NCI-H1436 (cell line): ENCODE measurements at regions not wholly inside any gene's neighbourhood (a gene's known extent, or its start where the extent isn't known, plus 50 kb on each side); places are given as distances from the start of the nearest gene placed in this dataset.

Experiments used
- DNase-seq: peaks from one replicate; lab custom pipeline; 2025; lab: John Stamatoyannopoulos, UW

DNA sequence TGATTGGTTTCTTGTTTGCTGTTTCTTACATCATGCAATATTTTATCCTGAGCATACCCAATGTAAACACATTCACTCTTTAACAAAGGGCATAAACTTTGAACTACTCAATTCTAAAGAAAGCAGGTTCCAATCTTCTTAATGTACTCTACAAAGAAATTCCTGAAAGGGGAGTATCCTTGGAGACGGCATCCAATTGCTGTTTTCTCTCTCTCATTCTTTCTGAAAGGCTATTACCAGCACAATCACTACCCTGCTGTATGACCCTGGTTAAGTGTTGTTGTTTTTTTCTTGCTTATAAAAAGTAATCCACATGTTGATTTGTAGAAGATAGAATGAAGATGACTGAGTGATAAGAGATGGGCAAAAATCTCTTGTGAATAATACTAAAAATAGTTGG lies 176.0 kb downstream of the ZNF365 start:
- DNase-seq, result no peak

- DNase-seq, result no peak
Observed at GRCh38 chr10:62554632-62555199, 180.5 kb downstream of the ZNF365 start.

- DNase-seq, result no peak
Observed at GRCh38 chr10:62559481-62560200, 185.5 kb downstream of the ZNF365 start.

GRCh38 chr10:62560201-62560819 lies 186.1 kb downstream of the ZNF365 start:
- no peak for DNase-seq

GRCh38 chr10:62561151-62561550 lies 187.0 kb downstream of the ZNF365 start:
- DNase-seq, result no peak

GRCh38 chr10:62562101-62562500 lies 187.9 kb downstream of the ZNF365 start:
- no peak for DNase-seq

DNA sequence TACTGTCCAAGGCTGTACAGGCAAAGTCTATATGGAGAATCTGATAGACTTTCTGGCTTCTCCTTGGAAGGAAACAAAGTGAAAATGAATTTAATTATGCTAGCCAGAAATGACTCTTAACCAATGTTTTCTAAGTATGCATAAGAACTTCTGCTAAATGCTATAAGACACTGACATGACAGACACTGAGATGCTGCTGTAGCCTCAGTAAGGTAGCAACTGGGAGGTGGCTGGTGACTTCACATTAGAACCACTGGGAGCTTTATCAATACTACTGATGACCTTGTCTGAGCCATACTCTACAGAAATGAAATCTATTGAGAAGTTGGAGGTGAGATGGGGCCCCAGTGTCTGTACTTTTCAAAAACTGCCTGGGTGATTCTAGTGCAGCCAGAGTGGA lies 188.6 kb downstream of the ZNF365 start:
- DNase-seq, result no peak

- no peak for DNase-seq
Observed at GRCh38 chr10:62573929-62574328, 199.8 kb downstream of the ZNF365 start.

DNA sequence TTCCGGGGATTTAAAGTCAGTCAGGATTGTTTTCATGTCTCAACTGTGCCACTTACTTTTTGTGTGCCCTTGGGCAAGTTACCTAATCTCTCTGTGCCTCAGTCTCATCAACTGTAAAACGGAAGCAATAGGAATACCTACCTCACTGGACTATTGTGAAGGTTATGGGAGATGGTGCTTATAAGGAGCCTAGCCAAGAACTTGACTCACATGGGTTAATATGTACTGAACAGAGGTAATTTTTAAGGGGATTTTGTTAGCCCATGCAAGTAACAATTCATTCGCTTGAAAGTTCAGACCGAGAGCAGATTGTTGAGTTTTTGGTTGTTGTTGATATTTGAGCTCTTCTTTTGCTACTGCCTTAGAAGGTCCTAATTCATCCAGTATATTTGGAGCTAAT lies 202.9 kb downstream of the ZNF365 start:
- no peak for DNase-seq

DNA sequence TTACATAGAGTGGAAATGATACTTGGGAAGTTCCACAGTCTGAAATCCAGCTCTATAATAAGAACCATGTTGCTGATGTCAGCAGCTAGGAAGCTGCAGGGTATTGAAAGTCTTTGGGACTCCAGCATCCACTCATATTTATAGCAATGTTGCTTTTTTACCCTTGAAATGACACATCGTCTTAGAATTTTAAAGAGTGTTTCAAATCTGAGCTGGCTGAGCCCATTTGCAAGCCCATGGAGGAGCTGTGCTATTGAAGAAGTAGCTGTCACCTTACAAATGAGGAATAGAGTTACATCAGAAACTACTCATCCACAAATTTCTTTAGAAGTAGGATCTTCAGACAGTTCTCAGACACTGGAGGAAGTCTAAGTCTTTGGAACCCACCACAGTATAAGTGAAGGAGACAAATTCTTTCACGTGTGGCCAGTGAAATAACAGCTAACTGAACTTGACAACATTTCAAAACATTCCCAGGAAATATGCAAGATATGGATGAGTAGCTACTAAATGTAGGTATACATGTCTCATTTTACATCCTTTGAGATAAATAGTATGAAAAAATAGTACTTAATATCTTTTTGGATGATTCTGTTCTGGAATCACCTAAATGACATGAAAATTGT lies 203.6 kb downstream of the ZNF365 start:
- no peak for DNase-seq

DNA sequence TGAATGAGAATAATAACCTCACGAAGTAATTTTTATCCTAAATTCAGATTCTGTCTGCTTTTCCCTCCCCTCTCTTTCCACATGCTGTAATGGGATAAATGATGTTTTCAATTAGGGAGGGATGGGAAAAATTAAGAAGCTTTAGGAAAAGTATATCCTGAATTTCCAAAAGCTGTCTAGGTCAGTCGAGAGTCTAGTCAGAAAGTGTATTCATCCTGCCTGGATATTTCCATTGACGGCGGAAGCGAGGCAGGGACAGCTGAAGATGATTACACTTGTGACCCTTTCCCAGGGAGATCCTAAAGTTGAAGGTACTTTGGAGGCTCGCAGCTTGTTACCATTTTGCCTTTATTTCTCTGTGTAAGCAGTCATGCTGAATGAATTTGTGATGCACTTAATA lies 204.1 kb downstream of the ZNF365 start:
- DNase-seq, result no peak

DNA sequence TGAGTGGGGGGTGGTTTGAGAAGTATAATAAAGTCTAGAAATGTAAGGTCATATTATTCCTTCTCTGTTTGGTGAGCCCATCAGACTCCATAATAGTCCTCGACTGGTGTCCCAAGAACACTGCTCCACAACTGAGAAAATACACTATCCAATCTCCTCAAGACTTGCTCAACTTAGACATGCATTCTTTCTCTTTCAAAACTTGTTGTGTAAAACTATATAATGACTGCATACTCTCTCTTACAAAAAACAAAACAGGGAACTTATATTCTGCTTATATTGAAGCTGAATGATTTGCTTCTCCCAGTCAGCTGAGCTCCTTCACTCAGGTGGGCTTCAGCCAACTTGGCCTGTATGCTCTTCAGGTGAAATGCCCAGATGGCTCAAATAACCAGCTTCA lies 204.7 kb downstream of the ZNF365 start:
- DNase-seq, result no peak

GRCh38 chr10:62580396-62580795 lies 206.2 kb downstream of the ZNF365 start:
- DNase-seq, result no peak

GRCh38 chr10:62581351-62581750 lies 207.2 kb downstream of the ZNF365 start:
- no peak for DNase-seq

- DNase-seq, result no peak
Observed at GRCh38 chr10:62582101-62582705, 208.0 kb downstream of the ZNF365 start.

DNA sequence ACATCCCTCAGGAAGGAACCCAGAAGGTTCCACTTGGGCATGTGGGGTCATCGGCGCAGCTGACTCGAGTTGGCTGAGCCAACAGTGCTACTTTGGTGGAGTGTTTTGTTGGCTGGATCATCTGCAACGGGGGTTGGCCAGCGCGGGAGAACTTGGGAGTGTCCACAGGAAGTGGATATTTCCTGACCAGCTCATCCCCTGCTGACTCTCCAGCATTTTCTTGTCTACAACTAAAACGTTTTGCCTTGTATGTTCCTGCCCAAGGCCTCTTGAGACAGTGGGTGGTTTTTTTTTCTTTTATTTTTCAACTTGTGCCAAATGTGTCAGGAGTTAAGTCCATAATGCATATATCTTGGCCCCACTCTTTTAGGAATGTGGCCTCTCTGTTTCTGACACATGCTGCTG lies 208.6 kb downstream of the ZNF365 start:
- DNase-seq, result no peak

GRCh38 chr10:62583876-62584615 lies 209.9 kb downstream of the ZNF365 start:
- no peak for DNase-seq

DNA sequence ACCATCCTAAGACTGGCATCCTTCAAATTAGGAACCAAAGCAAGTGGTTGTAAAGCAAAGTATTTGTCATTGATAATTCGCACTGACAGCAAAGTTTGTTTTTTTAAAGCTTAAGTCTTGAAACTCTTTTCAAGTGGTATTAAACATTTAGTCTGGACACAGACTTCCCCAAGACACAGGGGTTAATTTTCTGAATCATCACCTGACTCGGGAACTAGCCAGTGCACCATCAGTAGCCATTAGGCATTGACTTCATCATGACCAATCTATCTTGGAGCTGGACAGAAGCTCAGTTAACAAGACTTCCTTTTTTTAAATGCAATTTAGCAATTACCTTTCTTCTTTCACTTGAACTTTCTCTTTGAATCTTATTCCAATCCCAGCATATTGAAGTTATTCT lies 210.6 kb downstream of the ZNF365 start:
- no peak for DNase-seq

DNA sequence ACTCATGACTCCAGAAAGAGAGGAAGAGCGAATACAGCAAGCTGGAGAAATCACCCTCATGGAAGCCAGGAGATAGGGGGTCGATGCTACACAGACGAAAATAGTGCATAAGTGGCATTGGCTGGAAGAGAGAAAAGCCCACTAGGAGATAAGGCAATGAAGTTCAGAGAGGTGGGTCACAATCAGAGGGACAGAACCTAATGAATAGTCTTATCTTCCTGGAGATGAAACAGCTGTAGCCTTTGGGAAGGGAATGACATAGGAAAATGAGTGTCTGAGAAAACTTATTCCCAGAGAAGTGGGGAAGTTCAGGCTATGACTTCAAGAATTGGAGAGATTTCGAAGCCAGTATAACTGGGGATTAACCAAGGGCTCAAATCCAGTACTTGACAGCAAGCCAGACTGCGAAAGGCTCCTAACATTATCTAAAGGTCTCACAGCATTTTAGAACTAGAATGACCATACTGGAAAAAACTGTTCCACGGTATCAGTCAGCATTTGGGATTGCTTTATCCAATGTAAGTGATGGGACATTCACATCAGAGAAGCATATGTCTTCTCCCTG lies 211.1 kb downstream of the ZNF365 start:
- DNase-seq, result no peak

DNA sequence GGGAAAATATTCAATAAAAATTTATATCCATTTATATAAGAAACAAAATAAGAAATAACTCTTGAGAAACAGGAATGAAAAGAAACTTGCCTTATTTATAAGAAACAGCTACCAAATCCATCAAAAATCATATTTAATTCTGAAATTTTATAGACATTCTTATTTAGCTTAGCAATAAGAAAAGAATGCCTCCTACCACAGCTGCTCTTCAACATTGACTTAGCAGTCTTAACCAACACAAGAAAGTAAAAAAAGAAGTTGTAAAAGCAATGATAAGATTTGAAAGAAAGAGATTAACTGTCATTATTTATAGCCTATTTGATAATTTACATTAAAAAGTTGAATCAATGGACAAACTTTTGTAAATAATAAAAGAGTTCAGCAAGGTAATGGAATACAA lies 212.8 kb downstream of the ZNF365 start:
- no peak for DNase-seq

DNA sequence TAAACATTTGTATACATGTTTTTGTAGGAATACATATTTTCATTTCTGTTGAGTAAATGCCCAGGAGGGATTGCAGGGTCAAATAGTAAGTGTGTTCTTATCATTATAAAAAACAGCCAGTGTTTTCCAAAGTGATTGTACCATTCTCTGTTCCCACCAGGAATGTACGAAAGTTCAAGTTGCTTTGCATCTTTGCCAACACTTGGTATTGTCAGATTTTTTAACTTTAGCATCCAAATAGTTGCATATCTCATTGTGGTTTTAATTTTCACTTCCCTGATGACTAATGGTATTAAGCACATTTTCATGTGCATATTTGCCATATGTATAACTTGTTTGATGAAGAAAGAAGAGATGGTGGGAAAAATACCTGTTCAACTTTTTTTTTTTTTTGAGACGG lies 213.9 kb downstream of the ZNF365 start:
- no peak for DNase-seq

- DNase-seq, result no peak
Observed at GRCh38 chr10:62589689-62590088, 214.8 kb upstream of the ADO start.
